Neural progenitor cell (in vitro differentiated cells): ENCODE measurements at regions not wholly inside any gene's neighbourhood (a gene's known extent, or its start where the extent isn't known, plus 50 kb on each side); places are given as distances from the start of the nearest gene placed in this dataset.

Experiments
- DNase-seq: peaks from one replicate; pipeline ENCODE4 v3.0.0-alpha.2; 2016; ENCODE audit warnings: low spot score
- H2AFZ ChIP-seq: fragments of 200-600 bp; sonication (generic); replicated peaks from 2 replicates; pipeline ENCODE4 v1.6.1; 2016; ENCODE audit warnings: antibody characterized with exemption
- H3F3A ChIP-seq: fragments of 200-600 bp; sonication (generic); 2 replicates; pipeline ENCODE4 v1.6.1; 2016; ENCODE audit warnings: antibody characterized with exemption, low read depth
- H3K27ac ChIP-seq: fragments of 200-600 bp; sonication (generic); 2 replicates; pipeline ENCODE4 v1.5.1; 2016; ENCODE audit warnings: mild to moderate bottlenecking
- H3K27me3 ChIP-seq: fragments of 200-600 bp; sonication (generic); 2 replicates; pipeline ENCODE4 v1.6.1; 2016; ENCODE audit warnings: mild to moderate bottlenecking, moderate library complexity
- H3K36me3 ChIP-seq: fragments of 200-600 bp; sonication (generic); 2 replicates; pipeline ENCODE4 v1.5.1; 2016
- H3K4me1 ChIP-seq: fragments of 200-600 bp; sonication (generic); 2 replicates; pipeline ENCODE4 v1.6.1; 2016; ENCODE audit warnings: mixed run types
- H3K4me2 ChIP-seq: fragments of 200-600 bp; sonication (generic); 2 replicates; pipeline ENCODE4 v1.6.1; 2016
- H3K4me3 ChIP-seq: fragments of 200-600 bp; sonication (generic); 2 replicates; pipeline ENCODE4 v1.5.1; 2016
- H3K79me2 ChIP-seq: fragments of 200-600 bp; sonication (generic); 2 replicates; pipeline ENCODE4 v1.6.1; 2016; ENCODE audit warnings: low read depth
- H3K9ac ChIP-seq: fragments of 200-600 bp; sonication (generic); 2 replicates; pipeline ENCODE4 v1.6.1; 2016
- H3K9me3 ChIP-seq: fragments of 200-600 bp; sonication (generic); 2 replicates; pipeline ENCODE4 v1.5.1; 2016; ENCODE audit warnings: low read depth
- H4K20me1 ChIP-seq: fragments of 200-600 bp; sonication (generic); 2 replicates; pipeline ENCODE4 v1.6.1; 2016; ENCODE audit warnings: low read depth
- H3K27ac Mint-ChIP-seq: 3 replicates; pipeline ENCODE4 v1.8.0; 2021; ENCODE audit warnings: mixed read lengths
- H3K27me3 Mint-ChIP-seq: 2 replicates; pipeline ENCODE4 v1.8.0; 2022; ENCODE audit warnings: low read depth, mild to moderate bottlenecking, inconsistent platforms, moderate library complexity, mixed read lengths; ENCODE audit not compliant: insufficient read depth
- H3K36me3 Mint-ChIP-seq: 3 replicates; pipeline ENCODE4 v1.8.0; 2021; ENCODE audit warnings: mixed read lengths
- H3K4me1 Mint-ChIP-seq: 3 replicates; pipeline ENCODE4 v1.8.0; 2021; ENCODE audit warnings: mixed read lengths
- H3K4me3 Mint-ChIP-seq: 3 replicates; pipeline ENCODE4 v1.8.0; 2021; ENCODE audit warnings: mild to moderate bottlenecking, moderate library complexity, mixed read lengths
- H3K9me3 Mint-ChIP-seq: 3 replicates; pipeline ENCODE4 v1.8.0; 2020; ENCODE audit warnings: mixed read lengths
- EZH2 ChIP-seq: fragments of 200-600 bp; sonication (generic); IDR thresholded peaks from 2 replicates; pipeline ENCODE4 v1.6.1; 2017; ENCODE audit warnings: antibody characterized with exemption, mild to moderate bottlenecking, moderate library complexity
- EZH2phosphoT487 ChIP-seq: fragments of 200-600 bp; sonication (generic); IDR thresholded peaks from 2 replicates; pipeline ENCODE4 v1.6.1; 2017; ENCODE audit warnings: antibody characterized with exemption
- TF ChIP-seq, protein P1 (sequence below): fragments of 200-600 bp; sonication (generic); IDR thresholded peaks from 2 replicates; pipeline ENCODE4 v1.5.1; 2017; ENCODE audit warnings: antibody characterized with exemption, mild to moderate bottlenecking

GRCh38 chr6:22424196-22424595, 127.4 kb upstream of the PRL start:
- H3K27ac ChIP-seq = no peak overlapping the region
- no peak overlapping the region for H3K4me2 ChIP-seq
- peaks cover 18% of the 10 kb centered on the region for H3K9me3 Mint-ChIP-seq
- peaks cover 6% of the 10 kb centered on the region for H3K4me1 ChIP-seq
- H3K27me3 Mint-ChIP-seq = peaks cover 2% of the 10 kb centered on the region
- H3K4me1 Mint-ChIP-seq = no peaks in the 10 kb centered on the region
- H3K27me3 ChIP-seq = no peaks in the 10 kb centered on the region
- H3K27ac Mint-ChIP-seq = no peak overlapping the region
- no peaks in the 10 kb centered on the region for H3F3A ChIP-seq
- H3K36me3 ChIP-seq = no peaks in the 10 kb centered on the region
- H3K4me3 ChIP-seq = no peak overlapping the region
- H4K20me1 ChIP-seq = no peaks in the 10 kb centered on the region
- no peak for TF ChIP-seq EZH2
- TF ChIP-seq, protein P1, sequence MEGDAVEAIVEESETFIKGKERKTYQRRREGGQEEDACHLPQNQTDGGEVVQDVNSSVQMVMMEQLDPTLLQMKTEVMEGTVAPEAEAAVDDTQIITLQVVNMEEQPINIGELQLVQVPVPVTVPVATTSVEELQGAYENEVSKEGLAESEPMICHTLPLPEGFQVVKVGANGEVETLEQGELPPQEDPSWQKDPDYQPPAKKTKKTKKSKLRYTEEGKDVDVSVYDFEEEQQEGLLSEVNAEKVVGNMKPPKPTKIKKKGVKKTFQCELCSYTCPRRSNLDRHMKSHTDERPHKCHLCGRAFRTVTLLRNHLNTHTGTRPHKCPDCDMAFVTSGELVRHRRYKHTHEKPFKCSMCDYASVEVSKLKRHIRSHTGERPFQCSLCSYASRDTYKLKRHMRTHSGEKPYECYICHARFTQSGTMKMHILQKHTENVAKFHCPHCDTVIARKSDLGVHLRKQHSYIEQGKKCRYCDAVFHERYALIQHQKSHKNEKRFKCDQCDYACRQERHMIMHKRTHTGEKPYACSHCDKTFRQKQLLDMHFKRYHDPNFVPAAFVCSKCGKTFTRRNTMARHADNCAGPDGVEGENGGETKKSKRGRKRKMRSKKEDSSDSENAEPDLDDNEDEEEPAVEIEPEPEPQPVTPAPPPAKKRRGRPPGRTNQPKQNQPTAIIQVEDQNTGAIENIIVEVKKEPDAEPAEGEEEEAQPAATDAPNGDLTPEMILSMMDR = no peak
- DNase-seq = no peak
- H3K79me2 ChIP-seq = no peaks in the 10 kb centered on the region
- H3K4me3 Mint-ChIP-seq = no peak overlapping the region
- no peaks in the 10 kb centered on the region for H3K9me3 ChIP-seq
- no peak overlapping the region for H2AFZ ChIP-seq
- no peak overlapping the region for H3K9ac ChIP-seq
- H3K36me3 Mint-ChIP-seq = no peaks in the 10 kb centered on the region

DNA sequence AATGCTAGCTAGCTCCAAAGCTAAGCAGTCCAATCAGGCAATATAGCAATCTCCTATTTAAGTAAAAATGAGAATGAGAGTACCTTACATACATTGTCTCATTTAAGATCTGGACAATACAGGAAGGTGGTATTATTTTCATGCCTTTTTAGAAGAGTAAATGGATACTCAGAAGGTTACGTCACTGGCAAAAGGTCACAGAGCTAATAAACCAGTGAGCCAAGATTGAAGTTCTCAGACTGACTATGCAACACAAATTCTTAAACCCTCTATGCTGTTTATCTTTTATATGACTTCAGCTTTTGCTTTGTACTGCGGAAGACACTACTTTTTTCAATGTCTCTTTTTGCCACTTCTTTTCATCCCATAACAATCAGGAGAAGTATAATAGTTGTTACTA, 135.2 kb upstream of the PRL start:
- Histone ChIP-seq H3F3A (no peaks in the 10 kb centered on the region), H3K27me3 (no peaks in the 10 kb centered on the region), H3K4me2 (no peak overlapping the region), H3K4me1 (no peaks in the 10 kb centered on the region), H2AFZ (peak overlapping the region; percentile 10), H3K36me3 (no peaks in the 10 kb centered on the region), H3K4me3 (no peak overlapping the region), H3K27ac (no peak overlapping the region), H4K20me1 (no peaks in the 10 kb centered on the region), H3K9ac (no peak overlapping the region), H3K9me3 (no peaks in the 10 kb centered on the region), H3K79me2 (no peaks in the 10 kb centered on the region)
- H3K4me3 Mint-ChIP-seq = no peak overlapping the region
- no peaks in the 10 kb centered on the region for H3K36me3 Mint-ChIP-seq
- H3K4me1 Mint-ChIP-seq = no peaks in the 10 kb centered on the region
- DNase-seq = no peak
- TF ChIP-seq, protein P1 = no peak
- TF ChIP-seq EZH2phosphoT487 = no peak
- no peak for TF ChIP-seq EZH2
- H3K27me3 Mint-ChIP-seq = no peaks in the 10 kb centered on the region
- no peak overlapping the region for H3K27ac Mint-ChIP-seq
- H3K9me3 Mint-ChIP-seq = peaks cover 5% of the 10 kb centered on the region

- Mint-ChIP-seq H3K27me3 (no peaks in the 10 kb centered on the region), H3K4me1 (no peaks in the 10 kb centered on the region), H3K4me3 (no peak overlapping the region), H3K36me3 (no peaks in the 10 kb centered on the region), H3K27ac (no peak overlapping the region), H3K9me3 (peaks cover 5% of the 10 kb centered on the region)
- Histone ChIP-seq H4K20me1 (no peaks in the 10 kb centered on the region), H3K79me2 (no peaks in the 10 kb centered on the region), H3K4me3 (no peak overlapping the region), H3K9ac (no peak overlapping the region), H3K9me3 (no peaks in the 10 kb centered on the region), H2AFZ (no peak overlapping the region), H3K4me2 (no peak overlapping the region), H3K27ac (no peak overlapping the region), H3K4me1 (no peaks in the 10 kb centered on the region), H3K36me3 (no peaks in the 10 kb centered on the region), H3F3A (no peaks in the 10 kb centered on the region), H3K27me3 (no peaks in the 10 kb centered on the region)
- no peak for DNase-seq
- TF ChIP-seq EZH2 (no peak), EZH2phosphoT487 (no peak)
- TF ChIP-seq, protein P1 = no peak
Observed at GRCh38 chr6:22433745-22434144, 135.6 kb upstream of the HDGFL1 start.

DNA sequence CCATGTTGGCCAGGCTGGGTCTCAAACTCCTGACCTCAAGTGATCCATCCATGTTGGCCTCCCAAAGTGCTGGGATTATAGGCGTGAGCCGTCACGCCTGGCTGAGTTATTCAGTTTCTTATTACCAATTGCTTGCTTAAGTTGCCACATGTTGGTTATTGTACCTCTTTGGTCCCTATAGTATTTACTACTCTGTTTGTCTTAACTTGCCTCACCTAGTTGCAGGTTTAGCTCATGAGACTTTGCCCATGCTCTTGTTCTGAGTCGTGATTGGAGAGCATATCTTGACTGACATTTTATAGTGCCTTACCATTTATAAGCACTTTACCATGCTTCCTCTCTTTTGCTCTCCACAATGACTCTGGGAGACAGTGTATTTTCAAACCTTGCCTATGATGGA, 134.2 kb upstream of the HDGFL1 start:
- Histone ChIP-seq H3K4me2 (no peak overlapping the region), H3K9me3 (no peaks in the 10 kb centered on the region), H3K36me3 (no peaks in the 10 kb centered on the region), H3K9ac (no peak overlapping the region), H3K27ac (no peak overlapping the region), H3K4me3 (no peak overlapping the region), H3K27me3 (no peaks in the 10 kb centered on the region), H2AFZ (no peak overlapping the region), H4K20me1 (no peaks in the 10 kb centered on the region), H3F3A (no peaks in the 10 kb centered on the region), H3K4me1 (no peaks in the 10 kb centered on the region), H3K79me2 (no peaks in the 10 kb centered on the region)
- H3K27ac Mint-ChIP-seq = no peak overlapping the region
- H3K4me3 Mint-ChIP-seq = no peak overlapping the region
- H3K36me3 Mint-ChIP-seq = no peaks in the 10 kb centered on the region
- H3K9me3 Mint-ChIP-seq = peaks cover 5% of the 10 kb centered on the region
- no peak for TF ChIP-seq EZH2
- TF ChIP-seq, protein P1 = no peak
- no peak for TF ChIP-seq EZH2phosphoT487
- H3K4me1 Mint-ChIP-seq = no peaks in the 10 kb centered on the region
- peaks cover 2% of the 10 kb centered on the region for H3K27me3 Mint-ChIP-seq
- no peak for DNase-seq
